GM21381 (cell line): ENCODE measurements at regions not wholly inside any gene's neighbourhood (a gene's known extent, or its start where the extent isn't known, plus 50 kb on each side); places are given as distances from the start of the nearest gene placed in this dataset.
"Not testable (repeated sequence)": the region's sequence is repeated elsewhere in the genome, so short reads cannot be mapped to it uniquely, and the experiment has no call there.

Experiments
- ATAC-seq: cut with Tn5 transposase; IDR thresholded peaks from one replicate; pipeline ENCODE4 v1.9.1; 2021; ENCODE audit warnings: mild to moderate bottlenecking, moderate library complexity; ENCODE audit not compliant: unreplicated experiment

DNA sequence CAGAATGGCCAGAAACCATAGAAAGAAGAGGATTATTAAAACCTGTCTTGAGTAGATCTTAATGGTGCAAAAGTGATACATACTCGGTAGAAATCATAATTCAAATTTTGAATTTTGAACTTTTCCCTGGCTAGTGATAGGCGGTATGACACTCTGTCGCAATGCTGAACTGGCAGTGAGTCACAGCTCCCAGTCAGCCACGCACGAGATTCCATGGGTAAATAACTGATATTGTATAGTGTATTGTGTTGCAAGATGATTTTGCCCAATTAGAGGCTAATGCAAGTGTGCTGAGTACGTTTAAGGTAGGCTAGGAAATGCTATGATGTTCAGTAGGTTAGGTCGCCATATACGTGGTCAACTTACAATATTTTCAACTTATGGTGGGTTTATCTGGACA, 207.0 kb downstream of the SIPA1L2 start:
- ATAC-seq = no peak

DNA sequence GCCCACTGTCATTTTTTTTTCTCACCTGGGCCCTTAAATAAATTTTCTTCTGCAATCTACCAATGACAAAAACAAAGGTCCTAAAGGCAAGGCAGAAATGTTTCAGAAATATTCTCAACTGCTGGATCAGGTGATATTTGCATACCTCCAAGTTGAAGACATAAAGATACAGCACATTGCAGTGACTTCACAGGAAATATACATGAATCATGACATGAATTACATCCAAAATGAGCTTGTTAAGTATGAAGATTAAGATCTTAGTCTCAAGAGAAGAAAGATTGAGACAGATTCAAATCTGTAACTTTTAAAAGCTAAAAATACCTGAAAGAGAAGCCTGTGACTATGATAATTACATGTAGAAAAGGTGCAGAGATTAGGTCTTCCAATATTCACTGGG, 207.8 kb downstream of the SIPA1L2 start:
- ATAC-seq = no peak

DNA sequence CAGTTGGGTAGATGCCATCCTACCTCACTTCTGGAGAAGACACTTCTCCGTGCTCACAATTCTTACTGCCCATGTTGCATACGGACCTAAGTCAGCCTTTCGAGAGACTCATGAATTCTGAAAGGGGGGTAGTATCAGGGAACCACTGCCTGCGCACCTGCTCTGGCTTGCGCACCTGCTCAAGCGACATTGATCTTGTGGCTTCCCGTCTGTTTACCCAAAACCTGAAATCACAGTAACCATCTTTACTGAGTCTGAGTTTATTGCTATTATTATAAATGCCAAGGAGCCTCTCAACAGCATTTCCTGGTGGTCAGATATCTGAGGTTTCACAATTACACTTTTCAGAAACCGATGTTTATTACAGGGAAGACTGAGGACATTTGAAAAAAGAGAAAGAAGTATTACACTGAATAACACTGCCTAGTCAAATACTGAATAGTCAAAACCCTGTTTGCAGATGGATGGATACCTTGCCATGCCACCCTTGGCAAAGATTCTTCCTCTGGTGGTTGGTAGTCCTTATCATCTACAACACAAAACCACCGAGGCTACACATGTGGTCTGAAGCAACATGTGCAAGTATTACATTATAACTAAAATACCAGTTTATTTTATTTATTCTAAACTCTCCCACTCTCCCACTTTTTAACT, 208.7 kb downstream of the SIPA1L2 start:
- ATAC-seq = no peak

DNA sequence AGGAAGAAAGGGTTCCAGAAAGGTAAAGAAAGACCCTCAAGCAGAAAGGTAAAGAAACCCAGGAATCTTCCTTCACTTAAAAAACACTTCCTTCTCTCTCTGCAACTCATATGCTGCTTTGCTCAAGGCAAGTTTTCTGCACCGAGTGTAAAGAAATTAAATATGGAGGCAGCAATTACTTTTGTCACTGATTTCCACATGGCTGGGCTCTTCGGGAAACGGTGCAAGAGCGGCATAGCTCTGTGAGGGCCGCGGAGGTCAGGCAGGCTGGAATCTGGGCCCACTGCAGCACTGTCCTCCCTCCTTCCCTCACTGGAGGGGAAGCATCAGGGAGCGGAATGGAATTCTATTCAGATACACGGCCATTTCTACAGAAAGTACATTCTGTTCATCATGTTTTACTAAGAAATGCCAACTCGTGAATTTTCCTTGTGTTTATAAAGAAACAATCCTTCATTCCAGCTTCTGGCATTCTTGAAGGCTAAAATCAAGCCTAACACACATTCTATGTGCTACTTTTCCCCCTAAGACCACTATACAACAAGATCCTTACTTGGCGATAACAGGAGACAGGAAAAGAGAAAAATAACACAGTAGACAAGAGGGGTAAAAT, 212.2 kb downstream of the SIPA1L2 start:
- no peak for ATAC-seq

DNA sequence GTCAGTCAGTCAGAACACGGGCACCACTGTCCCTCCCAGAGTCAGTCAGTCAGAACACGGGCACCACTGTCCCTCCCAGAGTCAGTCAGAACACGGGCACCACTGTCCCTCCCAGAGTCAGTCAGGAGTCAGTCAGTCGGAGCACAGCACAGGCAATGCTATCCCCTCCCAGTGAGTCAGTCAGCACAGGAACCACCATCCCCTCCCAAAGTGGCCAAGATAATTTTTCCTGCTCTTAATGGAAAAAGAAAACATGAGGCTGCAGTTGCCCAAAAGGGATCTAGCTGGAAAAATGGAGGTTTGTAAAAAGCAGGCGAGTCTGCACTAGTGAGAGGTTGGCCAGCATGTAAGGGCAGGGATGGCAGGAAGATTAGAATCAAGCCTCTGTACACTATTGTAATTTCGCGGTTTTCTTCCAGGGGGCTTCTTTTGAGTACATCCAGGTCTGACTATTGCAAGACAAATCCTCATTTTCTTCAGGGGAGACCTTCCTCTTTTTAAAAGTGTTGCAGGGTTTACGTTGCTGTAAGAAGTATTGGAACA, 213.8 kb downstream of the SIPA1L2 start:
- no peak for ATAC-seq

DNA sequence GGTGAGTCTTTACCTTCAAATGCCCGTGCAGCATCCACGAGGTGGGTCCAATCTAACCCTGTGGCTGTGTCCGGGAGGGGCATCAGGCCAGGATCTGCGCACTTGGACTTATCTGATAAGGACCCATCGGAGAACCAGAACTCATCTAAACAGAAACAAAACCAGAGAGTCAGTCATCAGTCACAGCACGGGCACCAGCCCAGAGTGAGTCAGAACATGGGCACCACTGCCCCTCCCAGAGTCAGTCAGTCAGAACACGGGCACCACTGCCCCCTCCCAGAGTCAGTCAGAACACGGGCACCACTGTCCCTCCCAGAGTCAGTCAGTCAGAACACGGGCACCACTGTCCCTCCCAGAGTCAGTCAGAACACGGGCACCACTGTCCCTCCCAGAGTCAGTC, 214.5 kb downstream of the SIPA1L2 start:
- not testable (repeated sequence) for ATAC-seq

DNA sequence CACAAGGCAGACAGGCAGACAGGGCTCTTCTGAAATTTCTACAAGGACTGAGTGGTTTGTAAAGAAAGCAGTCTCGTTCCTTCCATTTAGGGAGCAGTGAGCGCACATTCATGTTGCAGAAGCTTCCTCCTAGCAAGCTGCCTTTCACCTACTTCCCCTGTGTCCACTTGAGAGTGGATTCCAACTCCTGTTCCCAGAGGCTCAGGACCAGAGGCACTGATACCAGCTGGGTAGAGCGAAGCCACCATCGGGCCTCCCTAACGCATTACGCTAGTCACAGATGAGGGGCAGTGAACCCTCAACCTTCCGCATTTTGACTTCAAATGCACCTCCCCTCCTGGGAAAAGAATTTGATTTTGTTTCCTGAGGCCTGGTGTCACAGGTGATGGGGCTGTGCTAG, 215.8 kb downstream of the SIPA1L2 start:
- ATAC-seq = no peak

DNA sequence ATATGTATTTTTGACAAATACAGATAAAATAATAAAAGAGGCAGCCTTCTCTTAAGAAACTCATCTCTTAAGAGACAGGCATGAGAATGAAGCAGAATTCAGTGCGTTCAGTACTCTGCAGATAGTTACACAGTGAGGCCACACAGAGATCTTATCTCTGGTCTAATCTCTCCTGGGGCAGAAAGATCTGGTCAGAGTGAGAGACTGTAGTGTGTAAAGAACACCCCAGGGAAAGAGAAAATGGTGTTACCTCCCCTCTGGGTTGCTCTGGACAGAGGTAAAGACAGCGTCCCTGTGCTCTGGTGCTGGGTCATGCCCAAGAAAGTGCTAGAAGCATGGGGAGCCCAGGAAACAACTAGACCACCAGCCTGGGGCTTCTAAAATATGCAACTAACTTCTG, 216.3 kb downstream of the SIPA1L2 start:
- no peak for ATAC-seq

DNA sequence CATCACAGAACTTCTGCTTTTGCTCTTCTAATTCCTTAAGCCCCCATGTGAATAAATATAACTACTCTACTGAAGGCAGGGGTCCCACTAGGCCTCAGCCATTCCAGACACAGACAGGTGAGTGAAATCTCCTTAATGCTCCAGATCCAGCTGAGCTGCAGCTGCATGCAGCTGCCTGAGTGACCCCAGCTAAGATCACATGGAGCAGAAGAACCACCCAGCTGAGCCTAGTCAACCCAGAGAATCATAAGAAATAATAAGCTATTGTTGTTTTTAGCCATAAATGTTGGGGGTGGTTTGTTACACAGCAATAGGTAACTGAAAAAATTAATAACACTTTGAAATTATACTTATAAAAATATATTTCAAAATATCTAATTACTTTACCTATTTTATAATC, 220.3 kb downstream of the SIPA1L2 start:
- no peak for ATAC-seq

DNA sequence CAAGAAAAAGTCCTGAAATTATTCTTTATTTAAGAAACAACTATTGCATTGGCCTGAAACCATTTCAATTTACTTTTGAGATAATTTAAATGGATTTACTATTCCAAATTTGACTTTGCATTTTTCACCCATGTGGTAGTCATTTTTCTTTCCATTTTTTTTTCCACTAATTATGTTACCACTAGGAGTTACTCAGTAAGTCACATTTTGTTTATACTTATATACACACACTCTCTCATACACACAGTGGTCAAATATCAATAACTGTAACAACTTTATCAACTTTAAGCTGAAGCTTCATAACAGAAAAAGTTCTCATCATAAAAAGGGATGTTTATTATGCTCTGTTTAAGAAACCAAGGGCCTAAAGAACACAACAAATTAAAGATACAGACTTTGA, 222.8 kb downstream of the SIPA1L2 start:
- no peak for ATAC-seq

DNA sequence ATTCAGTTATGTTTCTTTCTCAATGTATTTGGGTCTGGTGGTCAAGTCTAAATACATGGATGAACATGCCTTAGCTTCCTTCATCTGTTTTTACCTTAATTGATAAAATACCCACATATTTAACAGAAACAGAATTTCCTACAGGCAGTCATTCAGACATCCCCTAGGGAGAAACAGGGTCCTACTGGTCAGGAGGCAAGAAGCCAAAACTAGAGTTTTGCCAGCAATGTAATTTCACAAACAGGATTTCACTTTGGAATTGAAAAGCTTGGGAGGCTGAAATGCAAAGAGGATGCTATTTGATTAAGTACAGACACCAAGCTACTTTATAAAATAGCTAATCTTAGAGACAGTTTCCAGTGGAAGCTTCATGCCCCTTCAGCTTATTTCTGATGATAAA, 224.2 kb downstream of the SIPA1L2 start:
- no peak for ATAC-seq

DNA sequence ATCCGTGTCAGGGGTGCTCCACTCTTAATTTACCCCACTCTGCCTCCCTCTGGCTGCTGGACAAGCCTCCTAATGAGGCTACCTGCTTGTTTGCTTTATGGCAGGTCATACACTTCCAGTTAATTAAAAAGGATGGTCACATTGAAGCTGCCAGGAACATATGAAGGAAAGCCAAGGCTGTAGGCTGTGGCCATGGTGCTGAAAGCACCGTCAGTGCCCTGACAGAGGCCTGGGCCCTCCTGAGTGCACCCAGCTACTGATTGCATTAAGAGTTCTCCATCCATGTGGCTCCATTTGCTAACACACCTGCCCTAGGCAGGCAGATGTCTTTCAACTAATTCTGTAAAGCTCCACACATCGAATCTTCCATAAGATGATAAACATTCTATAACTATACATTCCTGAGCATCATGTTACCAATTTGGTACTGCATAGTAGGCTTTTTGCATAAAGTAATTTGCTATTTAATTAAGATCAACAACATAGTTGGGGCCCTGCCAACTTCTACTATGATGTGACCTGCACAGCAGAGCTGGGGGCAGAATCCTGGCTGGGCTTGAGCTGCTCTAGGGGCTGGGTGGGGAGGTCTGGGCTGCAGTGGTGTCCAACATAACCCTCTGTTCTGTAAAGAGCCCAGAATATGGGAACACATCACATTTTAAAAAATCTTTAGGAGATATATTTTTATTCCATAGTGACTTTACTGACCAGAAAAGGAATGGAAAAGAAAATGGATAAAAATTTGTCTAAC, 224.8 kb downstream of the SIPA1L2 start:
- ATAC-seq = no peak

DNA sequence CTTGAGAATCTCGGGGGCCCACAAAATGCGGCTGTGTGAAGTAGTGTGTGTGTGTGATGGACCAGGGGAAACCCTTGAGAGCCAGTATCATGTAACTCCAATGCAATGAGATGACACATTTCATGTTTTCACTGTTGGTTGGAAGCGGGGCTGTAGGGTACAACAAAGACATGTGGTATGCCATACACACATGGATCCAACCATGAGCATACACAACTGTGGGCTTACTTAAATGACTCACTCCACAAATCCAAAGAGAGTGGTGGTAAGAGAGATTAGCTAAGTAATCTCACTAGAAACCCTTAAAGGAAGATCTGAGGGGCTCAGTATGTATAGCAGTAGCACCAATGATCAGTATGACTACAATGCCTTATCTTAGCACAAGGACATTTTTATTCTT, 225.7 kb downstream of the SIPA1L2 start:
- no peak for ATAC-seq

DNA sequence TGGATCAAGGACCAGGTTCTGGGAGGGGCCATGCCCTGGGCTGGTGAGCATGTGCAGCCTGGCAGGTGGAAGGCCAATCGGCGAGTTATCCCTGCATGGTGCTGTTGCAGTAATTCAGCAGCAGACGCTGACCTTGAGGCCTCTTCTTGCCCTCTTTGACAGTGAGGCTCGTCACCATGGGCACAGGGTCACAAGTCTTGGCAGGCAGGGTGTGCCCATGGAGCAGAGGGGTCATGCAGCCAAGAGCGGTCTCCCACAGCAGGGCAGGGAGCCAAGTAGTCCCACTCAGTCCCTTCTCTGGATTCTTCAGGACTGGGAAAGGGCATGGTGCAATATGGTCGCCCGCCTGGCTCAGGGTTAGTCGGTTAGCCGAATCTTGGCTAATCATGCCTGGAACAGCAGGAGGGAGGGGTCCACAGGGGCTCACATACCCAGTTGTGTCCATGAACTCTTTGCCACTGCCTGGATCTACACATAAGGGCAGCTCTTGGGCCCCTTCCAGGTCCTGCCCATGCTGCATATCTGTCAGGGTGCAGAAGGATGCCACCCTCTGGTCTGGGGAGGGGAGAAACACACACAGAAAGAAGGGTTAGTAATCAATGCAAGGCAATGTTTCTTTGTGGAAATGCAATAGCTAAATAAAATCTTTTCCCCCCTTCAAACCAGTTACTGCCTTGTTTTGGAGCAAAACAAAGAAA, 226.8 kb downstream of the SIPA1L2 start:
- ATAC-seq = no peak

DNA sequence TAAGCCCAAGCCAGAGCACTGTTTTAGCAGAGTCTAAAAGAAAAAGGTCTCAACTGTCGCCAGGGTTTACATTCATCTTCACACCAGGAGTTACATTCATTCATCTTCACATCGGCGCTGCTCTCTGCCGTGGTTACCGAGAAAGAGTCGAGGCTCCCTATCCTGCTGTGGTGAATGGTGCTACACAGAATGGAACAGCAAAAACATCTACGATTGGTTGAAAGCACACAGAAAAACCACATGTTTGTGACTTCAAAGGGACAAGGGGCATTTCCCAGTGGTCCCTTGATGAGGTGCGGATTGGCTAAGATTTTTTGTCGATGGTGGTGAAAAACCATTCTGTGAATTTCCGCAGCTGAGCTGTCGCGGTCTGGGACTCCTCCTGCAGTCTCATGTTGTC, 231.1 kb downstream of the SIPA1L2 start:
- no peak for ATAC-seq

DNA sequence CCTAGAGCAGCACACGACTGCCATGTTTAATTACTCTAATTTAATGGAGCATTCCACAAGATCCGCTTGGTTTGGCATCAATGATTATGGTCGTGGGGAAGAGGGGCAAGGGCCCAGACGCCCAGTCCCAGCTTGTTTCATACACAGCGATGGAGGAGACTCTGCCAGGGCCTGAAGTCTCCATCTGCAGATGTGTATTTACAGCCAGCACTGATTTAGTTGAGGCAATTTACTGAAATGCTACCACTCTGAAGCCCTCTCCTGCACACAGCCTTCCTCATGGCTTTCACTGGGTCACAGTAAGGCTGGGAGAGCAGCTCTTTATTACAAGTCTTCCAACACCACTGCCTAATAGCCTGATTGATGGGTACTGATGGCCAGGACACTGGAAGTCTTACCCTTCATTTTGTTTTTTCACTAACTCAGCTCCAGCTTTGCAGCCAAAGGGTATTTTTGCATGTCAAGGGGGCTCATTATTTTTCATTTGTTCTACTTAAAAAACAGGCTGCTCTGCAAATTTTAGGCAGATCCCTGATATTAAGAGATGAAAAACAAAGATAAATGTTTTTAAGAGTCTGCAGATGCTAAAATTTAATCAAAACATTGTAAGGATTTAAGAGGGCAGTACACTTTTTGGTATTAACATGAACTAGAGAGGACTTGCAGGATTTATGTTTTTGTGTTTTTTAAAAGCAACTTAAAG, 236.3 kb downstream of the SIPA1L2 start:
- ATAC-seq = no peak

DNA sequence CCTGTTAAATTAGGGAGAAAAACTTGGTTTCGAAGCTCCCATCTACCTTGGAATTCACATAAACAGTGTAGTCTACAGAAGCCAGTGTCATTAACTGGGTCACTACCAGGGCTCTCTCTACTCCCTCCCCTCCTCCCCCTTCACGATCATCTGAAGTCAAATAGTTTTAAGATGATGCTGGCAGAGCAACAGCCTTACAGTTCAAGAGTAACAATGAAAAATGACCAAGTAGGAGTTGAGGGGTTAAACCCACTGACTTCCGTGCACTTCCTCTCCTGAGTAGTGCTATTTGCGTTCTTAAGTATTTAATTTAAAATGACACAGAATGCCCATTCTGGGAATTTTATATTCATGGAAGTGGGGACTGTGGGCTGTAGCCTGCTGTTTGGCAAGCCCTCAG, 236.9 kb downstream of the SIPA1L2 start:
- ATAC-seq = no peak

DNA sequence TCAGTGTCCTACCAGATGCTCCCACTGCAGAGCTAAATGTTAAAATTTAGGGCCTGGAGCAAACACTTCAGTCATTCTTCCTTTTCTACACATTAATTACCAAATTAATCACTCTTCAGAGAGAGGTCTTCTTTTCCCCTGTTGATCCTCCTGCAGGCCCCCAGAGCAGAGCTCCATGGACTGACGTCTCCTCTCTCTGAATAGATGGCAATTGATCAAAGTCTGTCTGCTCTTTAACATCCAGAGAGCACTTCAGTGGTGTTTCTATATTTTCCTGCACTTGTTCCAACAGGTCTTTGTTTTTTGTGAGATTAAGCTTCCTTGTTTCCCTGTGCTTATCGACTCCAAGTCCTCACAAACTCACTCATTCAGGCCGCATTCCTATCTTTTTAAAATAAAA, 239.3 kb downstream of the SIPA1L2 start:
- no peak for ATAC-seq

DNA sequence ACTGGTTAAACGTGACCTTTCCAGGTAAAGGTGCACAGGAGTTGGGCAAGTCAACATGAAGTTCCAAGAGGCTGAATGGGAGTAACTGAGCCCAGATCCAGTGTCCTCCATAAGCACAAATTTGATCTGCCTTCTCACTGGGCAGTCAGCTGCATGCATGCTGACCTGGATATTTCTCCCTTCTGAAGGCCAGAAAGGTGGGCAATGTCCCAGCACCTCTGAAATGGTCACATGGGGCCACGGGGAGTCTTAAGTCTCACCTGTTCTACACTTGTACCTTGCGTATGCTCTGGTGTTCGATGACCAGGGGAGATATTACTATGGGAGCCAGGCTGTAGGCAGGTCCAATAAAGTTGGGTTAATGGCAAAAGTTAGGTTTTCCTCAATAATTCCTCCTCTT, 240.2 kb downstream of the SIPA1L2 start:
- no peak for ATAC-seq

DNA sequence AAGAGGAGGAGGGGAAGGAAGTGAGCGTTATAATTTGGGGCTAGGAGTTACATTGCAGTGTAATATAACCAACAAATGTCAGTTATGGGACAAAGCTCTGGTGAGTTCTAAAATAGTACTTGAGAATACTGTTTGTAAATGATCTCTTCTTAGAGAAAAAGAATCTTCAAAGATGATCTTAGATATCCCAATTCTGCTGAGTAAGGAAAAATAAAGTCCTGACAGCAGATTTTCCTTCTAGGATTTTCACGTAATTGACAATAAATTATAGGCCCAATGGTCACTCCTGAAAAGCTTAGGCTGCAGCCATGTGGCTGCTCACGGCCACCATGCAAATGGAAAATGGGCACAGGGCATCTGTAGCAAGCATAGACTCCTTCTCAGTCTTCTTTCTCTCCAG, 241.6 kb downstream of the SIPA1L2 start:
- ATAC-seq = no peak
